HL-60 (cell line): ENCODE measurements at regions not wholly inside any gene's neighbourhood (a gene's known extent, or its start where the extent isn't known, plus 50 kb on each side); places are given as distances from the start of the nearest gene placed in this dataset.

Experiments
- DNase-seq, 2 experiments: peaks; one replicate each; pipeline ENCODE4 v3.0.0-alpha.2; 2010 to 2020; ENCODE audit warnings: low read depth in 1 of 2, low spot score in 1 of 2
- H3K27ac ChIP-seq: fragments of 250-450 bp; sonication (Bioruptor Pico); replicated peaks from 2 replicates; pipeline ENCODE4 v1.5.1; 2020; ENCODE audit warnings: mild to moderate bottlenecking, moderate library complexity
- H3K27me3 ChIP-seq: fragments of 250-450 bp; sonication (Bioruptor Pico); 2 replicates; pipeline ENCODE4 v1.5.1; 2021; ENCODE audit warnings: mild to moderate bottlenecking, moderate library complexity; ENCODE audit not compliant: insufficient read depth, poor library complexity, severe bottlenecking
- H3K4me3 ChIP-seq: replicated peaks from 2 replicates; pipeline ENCODE4 v1.5.1; 2011; ENCODE audit warnings: mild to moderate bottlenecking, control low read depth, low read length; ENCODE audit not compliant: insufficient read depth
- GABPA ChIP-seq: IDR thresholded peaks from 2 replicates; pipeline ENCODE4 v1.6.1; 2012; ENCODE audit warnings: low read depth
- POLR2AphosphoS5 ChIP-seq: IDR thresholded peaks from 2 replicates; pipeline ENCODE4 v1.6.1; 2012; ENCODE audit warnings: low read depth
- SPI1 ChIP-seq: IDR thresholded peaks from 2 replicates; pipeline ENCODE4 v1.6.1; 2012; ENCODE audit warnings: low read depth, mild to moderate bottlenecking, borderline replicate concordance
- TF ChIP-seq, protein P1 (sequence below): IDR thresholded peaks from 2 replicates; pipeline ENCODE4 v1.6.1; 2012; ENCODE audit warnings: low read depth; ENCODE audit not compliant: insufficient replicate concordance
- TF ChIP-seq, protein P2 (sequence below): IDR thresholded peaks from one replicate; pipeline ENCODE4 v1.5.1; 2011; ENCODE audit warnings: low read length, control low read depth, inconsistent platforms; ENCODE audit not compliant: insufficient read depth

DNA sequence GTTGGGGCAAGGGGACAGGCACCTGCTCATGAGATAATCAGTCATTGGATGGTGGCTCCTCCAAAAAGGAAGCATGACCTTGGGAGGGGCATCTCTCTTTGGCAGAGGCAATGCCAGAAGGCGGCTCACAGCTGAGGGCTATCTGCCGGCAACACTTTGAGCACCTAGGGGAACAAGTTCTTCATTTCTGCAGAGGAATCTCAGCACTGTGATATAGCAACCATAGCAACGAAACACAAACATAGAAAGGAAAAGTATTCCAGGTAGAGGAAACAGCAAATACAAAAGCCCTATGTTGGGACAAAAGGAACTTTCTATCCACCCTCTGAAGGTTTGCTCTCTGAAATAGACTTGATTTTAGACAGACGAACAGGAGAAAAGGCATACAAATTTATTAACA lies 89.1 kb upstream of the NEDD4L start:
- Histone ChIP-seq H3K27ac (no peak overlapping the region), H3K27me3 (peaks cover 6% of the 10 kb centered on the region), H3K4me3 (no peak overlapping the region)
- TF ChIP-seq, protein P1, sequence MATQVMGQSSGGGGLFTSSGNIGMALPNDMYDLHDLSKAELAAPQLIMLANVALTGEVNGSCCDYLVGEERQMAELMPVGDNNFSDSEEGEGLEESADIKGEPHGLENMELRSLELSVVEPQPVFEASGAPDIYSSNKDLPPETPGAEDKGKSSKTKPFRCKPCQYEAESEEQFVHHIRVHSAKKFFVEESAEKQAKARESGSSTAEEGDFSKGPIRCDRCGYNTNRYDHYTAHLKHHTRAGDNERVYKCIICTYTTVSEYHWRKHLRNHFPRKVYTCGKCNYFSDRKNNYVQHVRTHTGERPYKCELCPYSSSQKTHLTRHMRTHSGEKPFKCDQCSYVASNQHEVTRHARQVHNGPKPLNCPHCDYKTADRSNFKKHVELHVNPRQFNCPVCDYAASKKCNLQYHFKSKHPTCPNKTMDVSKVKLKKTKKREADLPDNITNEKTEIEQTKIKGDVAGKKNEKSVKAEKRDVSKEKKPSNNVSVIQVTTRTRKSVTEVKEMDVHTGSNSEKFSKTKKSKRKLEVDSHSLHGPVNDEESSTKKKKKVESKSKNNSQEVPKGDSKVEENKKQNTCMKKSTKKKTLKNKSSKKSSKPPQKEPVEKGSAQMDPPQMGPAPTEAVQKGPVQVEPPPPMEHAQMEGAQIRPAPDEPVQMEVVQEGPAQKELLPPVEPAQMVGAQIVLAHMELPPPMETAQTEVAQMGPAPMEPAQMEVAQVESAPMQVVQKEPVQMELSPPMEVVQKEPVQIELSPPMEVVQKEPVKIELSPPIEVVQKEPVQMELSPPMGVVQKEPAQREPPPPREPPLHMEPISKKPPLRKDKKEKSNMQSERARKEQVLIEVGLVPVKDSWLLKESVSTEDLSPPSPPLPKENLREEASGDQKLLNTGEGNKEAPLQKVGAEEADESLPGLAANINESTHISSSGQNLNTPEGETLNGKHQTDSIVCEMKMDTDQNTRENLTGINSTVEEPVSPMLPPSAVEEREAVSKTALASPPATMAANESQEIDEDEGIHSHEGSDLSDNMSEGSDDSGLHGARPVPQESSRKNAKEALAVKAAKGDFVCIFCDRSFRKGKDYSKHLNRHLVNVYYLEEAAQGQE: no peak
- TF ChIP-seq SPI1: no peak
- TF ChIP-seq GABPA: no peak
- TF ChIP-seq POLR2AphosphoS5: no peak
- TF ChIP-seq, protein P2, sequence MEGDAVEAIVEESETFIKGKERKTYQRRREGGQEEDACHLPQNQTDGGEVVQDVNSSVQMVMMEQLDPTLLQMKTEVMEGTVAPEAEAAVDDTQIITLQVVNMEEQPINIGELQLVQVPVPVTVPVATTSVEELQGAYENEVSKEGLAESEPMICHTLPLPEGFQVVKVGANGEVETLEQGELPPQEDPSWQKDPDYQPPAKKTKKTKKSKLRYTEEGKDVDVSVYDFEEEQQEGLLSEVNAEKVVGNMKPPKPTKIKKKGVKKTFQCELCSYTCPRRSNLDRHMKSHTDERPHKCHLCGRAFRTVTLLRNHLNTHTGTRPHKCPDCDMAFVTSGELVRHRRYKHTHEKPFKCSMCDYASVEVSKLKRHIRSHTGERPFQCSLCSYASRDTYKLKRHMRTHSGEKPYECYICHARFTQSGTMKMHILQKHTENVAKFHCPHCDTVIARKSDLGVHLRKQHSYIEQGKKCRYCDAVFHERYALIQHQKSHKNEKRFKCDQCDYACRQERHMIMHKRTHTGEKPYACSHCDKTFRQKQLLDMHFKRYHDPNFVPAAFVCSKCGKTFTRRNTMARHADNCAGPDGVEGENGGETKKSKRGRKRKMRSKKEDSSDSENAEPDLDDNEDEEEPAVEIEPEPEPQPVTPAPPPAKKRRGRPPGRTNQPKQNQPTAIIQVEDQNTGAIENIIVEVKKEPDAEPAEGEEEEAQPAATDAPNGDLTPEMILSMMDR: no peak
- DNase-seq: no peak

DNA sequence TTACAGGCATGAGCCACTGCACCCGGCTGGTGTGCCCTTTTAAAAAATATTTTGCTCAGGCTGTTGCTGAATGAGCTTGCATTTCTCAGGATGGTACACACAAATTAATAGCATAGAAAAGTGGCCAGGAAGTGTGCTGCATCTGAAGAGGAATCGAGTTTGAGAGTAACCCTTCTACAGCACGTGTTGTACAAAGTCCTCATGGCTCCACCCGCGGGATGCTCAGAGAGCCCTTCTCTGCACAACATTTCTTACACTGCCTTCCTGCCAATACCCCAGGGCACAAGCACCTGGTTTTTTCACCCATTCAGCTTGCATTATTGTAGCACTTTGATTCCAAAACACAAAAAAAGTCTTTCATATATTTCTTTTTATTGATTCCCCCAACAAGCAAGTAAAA lies 90.1 kb upstream of the NEDD4L start:
- TF ChIP-seq SPI1: no peak
- no peak for DNase-seq

DNA sequence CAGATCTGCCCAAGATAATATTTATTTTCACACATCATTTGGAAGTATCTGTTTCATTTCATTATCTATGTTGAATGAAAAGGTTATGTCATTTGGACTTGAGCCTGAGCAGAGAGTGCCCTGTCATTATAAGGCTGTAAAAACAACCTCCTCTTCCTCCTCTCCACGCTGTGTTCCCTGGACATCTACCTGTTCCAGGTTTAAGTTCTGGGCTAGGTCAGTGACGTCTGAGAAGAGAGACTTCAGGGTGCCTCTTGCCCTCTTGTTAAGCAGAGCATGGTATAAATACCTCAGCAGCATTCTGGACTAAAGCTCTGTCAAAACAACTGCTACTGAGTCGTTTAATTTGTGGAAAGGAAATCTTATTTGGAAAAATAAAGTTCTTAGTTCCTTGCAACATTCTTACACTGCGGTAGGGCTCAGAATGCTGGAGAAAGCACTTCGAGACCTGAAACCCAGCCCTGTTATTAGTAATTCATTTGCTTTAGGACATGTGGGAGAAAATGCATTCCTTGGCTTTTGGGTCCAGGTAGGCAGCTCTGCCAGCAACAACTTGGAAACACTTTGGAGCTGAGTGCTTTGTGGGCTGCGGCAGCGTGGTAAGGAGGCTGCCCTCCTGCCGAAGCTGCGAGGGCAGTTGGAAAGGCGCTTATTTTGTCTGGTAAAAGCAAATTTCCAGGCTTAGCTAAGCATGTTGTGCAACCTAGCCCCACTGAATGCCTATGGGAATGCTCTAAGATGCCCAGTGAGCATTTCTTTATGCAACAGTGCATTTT lies 91.8 kb upstream of the NEDD4L start:
- Histone ChIP-seq H3K27me3 (no peaks in the 10 kb centered on the region), H3K4me3 (no peak overlapping the region), H3K27ac (no peak overlapping the region)
- TF ChIP-seq, protein P1: no peak
- TF ChIP-seq POLR2AphosphoS5 (no peak), SPI1 (no peak), GABPA (no peak)
- TF ChIP-seq, protein P2: no peak
- DNase-seq: no peak

More for the DNA sequence above, 90.1 kb upstream of the NEDD4L start:
- no peak overlapping the region for H3K27ac ChIP-seq
- peaks cover 4% of the 10 kb centered on the region for H3K27me3 ChIP-seq
- no peak overlapping the region for H3K4me3 ChIP-seq

DNA sequence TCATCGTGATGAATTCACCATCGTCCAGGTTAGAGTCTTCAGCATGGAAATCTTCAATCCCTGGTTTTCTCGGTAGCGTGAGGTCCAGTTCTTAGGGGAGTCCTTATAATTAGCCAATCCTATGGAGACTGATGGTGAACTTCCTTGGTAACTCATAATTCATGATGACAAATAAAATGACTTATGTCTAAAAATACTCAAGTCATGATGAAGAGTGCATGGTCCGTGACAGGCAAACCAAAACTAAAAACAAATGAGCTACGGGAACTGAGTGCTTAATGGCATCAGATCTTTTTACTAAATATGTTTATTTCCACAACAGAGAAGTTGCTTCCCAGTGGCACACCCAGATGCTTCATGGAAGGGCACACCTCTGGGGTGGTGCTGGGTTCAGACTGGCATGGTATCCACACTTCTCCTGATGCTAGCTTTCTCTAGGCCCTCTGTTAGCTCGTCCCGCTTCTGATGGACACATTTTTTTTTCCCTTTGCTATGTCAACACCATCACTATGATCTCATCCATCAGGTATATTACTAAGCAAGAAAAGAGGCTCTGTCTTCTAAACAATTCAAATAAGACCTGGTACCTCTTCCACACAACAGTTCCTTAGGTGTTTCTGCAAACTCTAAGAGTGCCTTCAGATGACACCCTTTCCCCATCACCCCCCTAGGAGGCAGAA lies 92.8 kb upstream of the NEDD4L start:
- no peak overlapping the region for H3K4me3 ChIP-seq
- no peaks in the 10 kb centered on the region for H3K27me3 ChIP-seq
- DNase-seq: no peak
- H3K27ac ChIP-seq: no peak overlapping the region
- TF ChIP-seq, protein P1: no peak
